HFFc6 (cell line): ENCODE measurements at regions not wholly inside any gene's neighbourhood (a gene's known extent, or its start where the extent isn't known, plus 50 kb on each side); places are given as distances from the start of the nearest gene placed in this dataset.

Source experiments
- DNase-seq: peaks from one replicate; pipeline ENCODE4 v3.0.0-alpha.2; 2018
- H3K27ac Mint-ChIP-seq: 2 replicates; pipeline ENCODE4 v1.8.0; 2020; ENCODE audit warnings: mild to moderate bottlenecking, mixed read lengths
- H3K27me3 Mint-ChIP-seq: 2 replicates; pipeline ENCODE4 v1.8.0; 2021; ENCODE audit warnings: mild to moderate bottlenecking, moderate library complexity, mixed read lengths; ENCODE audit not compliant: insufficient read depth
- H3K36me3 Mint-ChIP-seq: 2 replicates; pipeline ENCODE4 v1.8.0; 2021; ENCODE audit warnings: low read depth, mixed read lengths
- H3K4me1 Mint-ChIP-seq: 2 replicates; pipeline ENCODE4 v1.8.0; 2020; ENCODE audit warnings: low read depth, mixed read lengths
- H3K4me3 Mint-ChIP-seq: 2 replicates; pipeline ENCODE4 v1.8.0; 2020; ENCODE audit warnings: mild to moderate bottlenecking, moderate library complexity, mixed read lengths
- H3K9me3 Mint-ChIP-seq: 2 replicates; pipeline ENCODE4 v1.8.0; 2020; ENCODE audit warnings: mild to moderate bottlenecking, mixed read lengths
- TF ChIP-seq, protein P1 (sequence below): fragments of 200-600 bp; sonication (generic); IDR thresholded peaks from 2 replicates; pipeline ENCODE4 v1.5.0; 2021; ENCODE audit warnings: antibody characterized with exemption, mild to moderate bottlenecking

DNA sequence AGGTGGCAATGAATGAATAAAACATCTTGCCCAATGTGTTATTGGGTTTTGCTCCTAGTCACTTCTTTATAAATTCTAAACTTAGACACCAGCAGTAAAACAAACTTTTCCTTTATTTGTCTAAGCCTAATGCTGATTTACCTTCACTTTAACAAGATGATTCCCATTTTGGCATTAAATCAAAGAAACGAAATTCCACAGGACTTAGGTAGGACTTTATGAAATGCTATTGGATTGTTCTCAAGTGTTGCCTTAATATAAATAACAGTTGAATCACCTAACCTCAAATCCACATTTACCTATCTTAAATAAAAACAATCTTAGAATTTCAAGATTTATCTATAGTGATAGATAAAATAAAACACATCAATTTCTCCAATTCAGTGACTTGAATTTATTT is 831.8 kb downstream of the EPHA7 start:
- Mint-ChIP-seq H3K36me3 (no peaks in the 10 kb centered on the region), H3K27me3 (no peaks in the 10 kb centered on the region; the same call in 1 of the 2 replicates), H3K4me3 (no peak overlapping the region), H3K9me3 (peaks cover 33% of the 10 kb centered on the region), H3K27ac (no peak overlapping the region), H3K4me1 (no peaks in the 10 kb centered on the region)
- no peak for DNase-seq
- TF ChIP-seq, protein P1, sequence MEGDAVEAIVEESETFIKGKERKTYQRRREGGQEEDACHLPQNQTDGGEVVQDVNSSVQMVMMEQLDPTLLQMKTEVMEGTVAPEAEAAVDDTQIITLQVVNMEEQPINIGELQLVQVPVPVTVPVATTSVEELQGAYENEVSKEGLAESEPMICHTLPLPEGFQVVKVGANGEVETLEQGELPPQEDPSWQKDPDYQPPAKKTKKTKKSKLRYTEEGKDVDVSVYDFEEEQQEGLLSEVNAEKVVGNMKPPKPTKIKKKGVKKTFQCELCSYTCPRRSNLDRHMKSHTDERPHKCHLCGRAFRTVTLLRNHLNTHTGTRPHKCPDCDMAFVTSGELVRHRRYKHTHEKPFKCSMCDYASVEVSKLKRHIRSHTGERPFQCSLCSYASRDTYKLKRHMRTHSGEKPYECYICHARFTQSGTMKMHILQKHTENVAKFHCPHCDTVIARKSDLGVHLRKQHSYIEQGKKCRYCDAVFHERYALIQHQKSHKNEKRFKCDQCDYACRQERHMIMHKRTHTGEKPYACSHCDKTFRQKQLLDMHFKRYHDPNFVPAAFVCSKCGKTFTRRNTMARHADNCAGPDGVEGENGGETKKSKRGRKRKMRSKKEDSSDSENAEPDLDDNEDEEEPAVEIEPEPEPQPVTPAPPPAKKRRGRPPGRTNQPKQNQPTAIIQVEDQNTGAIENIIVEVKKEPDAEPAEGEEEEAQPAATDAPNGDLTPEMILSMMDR = no peak

DNA sequence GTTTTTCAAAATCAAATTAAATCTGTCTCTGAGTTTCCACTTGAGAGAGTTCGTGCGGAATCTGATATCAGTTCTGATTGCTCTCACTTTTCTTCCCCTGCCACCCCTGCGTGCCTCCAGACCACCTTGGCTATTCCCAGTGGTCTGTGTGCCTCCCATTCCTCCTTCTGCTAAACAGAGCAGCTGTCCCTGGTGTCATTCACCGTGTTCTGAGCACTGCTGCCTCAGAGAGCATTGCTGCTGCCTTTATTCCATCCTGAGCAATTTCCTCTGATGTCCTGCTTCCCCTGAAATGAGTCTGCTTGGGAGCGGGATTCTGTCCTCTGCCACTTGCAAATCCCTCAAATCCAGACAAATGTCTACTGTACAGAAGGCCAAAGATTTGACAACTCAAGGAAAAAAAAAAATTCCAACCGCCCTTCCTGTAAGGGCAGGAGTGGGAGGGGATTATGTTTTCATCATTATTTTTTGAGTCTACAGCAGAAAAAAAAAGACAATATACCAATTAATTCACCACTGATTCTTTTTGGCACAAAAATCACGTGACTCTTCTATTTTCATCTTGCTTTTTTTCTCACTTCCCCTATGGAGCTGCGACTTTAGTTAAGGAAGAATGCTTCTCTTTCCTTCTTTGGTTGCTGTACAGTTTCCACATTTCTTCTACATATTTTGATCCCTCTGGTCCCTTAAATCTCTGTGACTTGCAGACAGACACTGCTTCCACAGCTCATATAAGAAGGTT is 833.0 kb downstream of the EPHA7 start:
- TF ChIP-seq, protein P1 = no peak
- no peak overlapping the region for H3K27ac Mint-ChIP-seq

DNA sequence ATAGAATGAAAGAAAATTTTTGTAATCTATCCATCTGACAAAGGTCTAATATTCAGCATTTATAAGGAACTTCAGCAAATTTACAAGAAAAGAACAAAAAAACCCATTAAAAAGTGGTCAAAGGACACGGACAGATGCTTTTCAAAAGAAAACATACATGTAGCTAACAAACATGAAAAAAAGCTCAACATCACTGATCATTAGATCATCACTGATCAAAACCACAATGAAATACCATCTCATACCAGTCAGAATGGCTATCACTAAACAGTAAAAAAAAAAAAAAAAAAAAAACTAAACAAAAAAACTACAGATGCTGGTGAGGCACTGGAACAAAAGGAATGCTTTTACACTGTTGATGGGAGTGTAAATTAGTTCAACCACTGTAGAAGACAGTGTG is 837.1 kb downstream of the EPHA7 start:
- DNase-seq = no peak
- TF ChIP-seq, protein P1 = no peak
- no peaks in the 10 kb centered on the region for H3K4me1 Mint-ChIP-seq
- H3K27ac Mint-ChIP-seq = no peak overlapping the region
- H3K36me3 Mint-ChIP-seq = no peaks in the 10 kb centered on the region
- no peak overlapping the region for H3K4me3 Mint-ChIP-seq
- no peaks in the 10 kb centered on the region; the same call in 1 of the 2 replicates for H3K27me3 Mint-ChIP-seq
- peaks cover 54% of the 10 kb centered on the region for H3K9me3 Mint-ChIP-seq

More for the DNA sequence above, 833.0 kb downstream of the EPHA7 start:
- no peak overlapping the region for H3K4me3 Mint-ChIP-seq
- H3K9me3 Mint-ChIP-seq = peaks cover 40% of the 10 kb centered on the region
- no peaks in the 10 kb centered on the region for H3K36me3 Mint-ChIP-seq
- no peaks in the 10 kb centered on the region; the same call in 1 of the 2 replicates for H3K27me3 Mint-ChIP-seq
- H3K4me1 Mint-ChIP-seq = no peaks in the 10 kb centered on the region
- no peak for DNase-seq

DNA sequence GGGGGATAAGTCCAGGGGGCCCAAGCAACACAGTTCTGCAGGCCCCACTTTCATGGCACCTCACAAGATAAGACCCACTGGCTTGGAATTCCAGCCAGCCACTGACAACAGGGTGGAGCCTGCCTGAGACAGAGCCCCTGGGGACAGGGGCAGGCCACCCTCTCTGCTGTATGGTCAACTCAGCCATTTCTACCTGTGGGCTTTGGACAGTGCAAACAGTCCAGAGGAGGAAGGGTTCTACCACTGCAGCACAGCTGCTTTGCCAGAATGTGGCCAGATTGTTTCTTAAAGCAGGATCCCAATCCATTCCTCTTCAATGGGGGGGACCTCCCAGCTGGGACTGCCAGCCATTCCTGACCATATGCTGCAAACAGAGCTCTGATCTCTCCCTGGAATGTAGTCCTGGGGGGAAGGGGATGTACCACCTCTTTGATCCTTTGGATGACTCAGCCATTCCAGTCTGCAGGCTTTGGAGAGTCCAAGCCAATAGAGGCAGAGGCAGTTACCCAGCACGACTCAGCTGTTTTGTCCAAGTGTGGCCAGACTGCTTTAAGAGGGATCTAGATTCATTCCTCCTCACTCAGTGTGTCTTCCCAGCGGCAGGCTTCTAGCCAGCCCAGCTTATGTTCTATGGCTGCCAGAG is 842.2 kb downstream of the EPHA7 start:
- peaks cover 50% of the 10 kb centered on the region for H3K9me3 Mint-ChIP-seq
- H3K4me1 Mint-ChIP-seq = no peaks in the 10 kb centered on the region
- no peak overlapping the region for H3K27ac Mint-ChIP-seq
- H3K36me3 Mint-ChIP-seq = no peaks in the 10 kb centered on the region
- TF ChIP-seq, protein P1 = no peak
- H3K27me3 Mint-ChIP-seq = no peaks in the 10 kb centered on the region
- H3K4me3 Mint-ChIP-seq = no peak overlapping the region
- DNase-seq = no peak

DNA sequence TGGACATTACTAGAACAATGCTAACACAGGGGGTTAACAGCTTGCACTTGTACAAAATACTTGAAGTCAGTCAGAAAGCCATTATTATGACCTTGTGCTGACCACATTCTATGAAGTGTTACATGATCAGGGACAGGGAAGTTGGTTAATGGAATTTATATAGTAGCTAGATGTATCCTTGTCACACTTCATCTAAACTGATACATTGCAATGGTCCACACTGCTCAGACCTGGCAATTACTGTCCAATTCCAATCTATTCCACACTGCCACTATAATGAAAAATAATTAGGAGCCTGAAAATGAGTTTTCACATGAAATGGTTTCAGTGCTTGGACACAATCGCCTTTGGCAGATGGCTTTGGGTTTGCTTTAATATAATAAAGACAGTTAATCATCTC is 850.8 kb downstream of the EPHA7 start:
- no peak for DNase-seq
- Mint-ChIP-seq H3K4me1 (no peaks in the 10 kb centered on the region), H3K27ac (no peak overlapping the region), H3K36me3 (no peaks in the 10 kb centered on the region), H3K27me3 (no peaks in the 10 kb centered on the region), H3K9me3 (peaks cover 20% of the 10 kb centered on the region), H3K4me3 (no peak overlapping the region)
- TF ChIP-seq, protein P1 = no peak
